ENCODE measurements at regions not wholly inside any gene's neighbourhood (a gene's known extent, or its start where the extent isn't known, plus 50 kb on each side); places are given as distances from the start of the nearest gene placed in this dataset.

GRCh38 chr6:104472021-104472901, 387.5 kb downstream of the HACE1 start:
- no peaks in the 10 kb centered on the region for H3K9me3 ChIP-seq
- no peaks in the 10 kb centered on the region for H3K36me3 ChIP-seq
- H3K4me1 ChIP-seq: no peaks in the 10 kb centered on the region
- H3K4me3 ChIP-seq: no peak overlapping the region
- WGBS, 2 donors: 60 to 62% methylated on average over 9 of the region's 9 CpGs
- no peaks in the 10 kb centered on the region for H3K27me3 ChIP-seq
- no peak overlapping the region for H3K27ac ChIP-seq
- TF ChIP-seq EP300 (IDR thresholded peaks at IDR 0.05) (no peak), CTCF (IDR thresholded peaks at IDR 0.05) (no peak), POLR2AphosphoS5 (IDR thresholded peaks at IDR 0.05) (no peak)
- intact Hi-C loops (cut with DNase I): no loop called here
- DNase-seq: no peak

- Histone ChIP-seq H3K36me3 (no peaks in the 10 kb centered on the region), H3K4me3 (no peak overlapping the region), H3K9me3 (no peaks in the 10 kb centered on the region), H3K27me3 (no peaks in the 10 kb centered on the region), H3K27ac (no peak overlapping the region), H3K4me1 (no peaks in the 10 kb centered on the region)
- intact Hi-C loops (cut with DNase I): no loop called here
- no peak for TF ChIP-seq CTCF (IDR thresholded peaks at IDR 0.05)
- TF ChIP-seq POLR2AphosphoS5 (IDR thresholded peaks at IDR 0.05): no peak
- TF ChIP-seq POLR2A (IDR thresholded peaks at IDR 0.05): no peak
- no peak for TF ChIP-seq EP300 (IDR thresholded peaks at IDR 0.05)
- DNase-seq: no peak
Observed at GRCh38 chr6:104466306-104466705, 393.4 kb downstream of the HACE1 start.

- no peak overlapping the region for H3K27ac ChIP-seq
- intact Hi-C loops (cut with DNase I): no loop called here
- DNase-seq: no peak
- no peaks in the 10 kb centered on the region for H3K27me3 ChIP-seq
- TF ChIP-seq EP300 (IDR thresholded peaks at IDR 0.05): no peak
- no peak for TF ChIP-seq POLR2A (IDR thresholded peaks at IDR 0.05)
- TF ChIP-seq CTCF (IDR thresholded peaks at IDR 0.05): no peak
- no peak for TF ChIP-seq POLR2AphosphoS5 (IDR thresholded peaks at IDR 0.05)
- 54 to 63% methylated on average over 6 of the region's 6 CpGs for WGBS, 2 donors
- H3K4me1 ChIP-seq: no peaks in the 10 kb centered on the region
- H3K9me3 ChIP-seq: no peaks in the 10 kb centered on the region
- no peak overlapping the region for H3K4me3 ChIP-seq
- no peaks in the 10 kb centered on the region for H3K36me3 ChIP-seq
Observed at GRCh38 chr6:104462811-104463599, 396.7 kb downstream of the HACE1 start.

- H3K27me3 ChIP-seq: no peaks in the 10 kb centered on the region
- no peak overlapping the region for H3K27ac ChIP-seq
- no peaks in the 10 kb centered on the region for H3K36me3 ChIP-seq
- DNase-seq: no peak
- intact Hi-C loops (cut with DNase I): no loop called here
- H3K4me1 ChIP-seq: no peaks in the 10 kb centered on the region
- TF ChIP-seq POLR2AphosphoS5 (IDR thresholded peaks at IDR 0.05): no peak
- TF ChIP-seq EP300 (IDR thresholded peaks at IDR 0.05): no peak
- TF ChIP-seq POLR2A (IDR thresholded peaks at IDR 0.05): no peak
- no peak for TF ChIP-seq CTCF (IDR thresholded peaks at IDR 0.05)
- H3K4me3 ChIP-seq: no peak overlapping the region
- WGBS, 2 donors: 42 to 59% methylated on average over 2 of the region's 2 CpGs
- no peaks in the 10 kb centered on the region for H3K9me3 ChIP-seq
Observed at GRCh38 chr6:104460738-104461483, 398.8 kb downstream of the HACE1 start.
